ENCODE measurements at regions not wholly inside any gene's neighbourhood (a gene's known extent, or its start where the extent isn't known, plus 50 kb on each side); places are given as distances from the start of the nearest gene placed in this dataset.

- no peak for DNase-seq (ENCODE audit: low spot score in 2 of 2)
- intact Hi-C loops (cut with DNase I; ENCODE audit: low total_unique reads): no loop called here
- no peak overlapping the region for H3K4me3 ChIP-seq (ENCODE audit: low read depth, poor library complexity, severe bottlenecking)
- TF ChIP-seq, protein P1, sequence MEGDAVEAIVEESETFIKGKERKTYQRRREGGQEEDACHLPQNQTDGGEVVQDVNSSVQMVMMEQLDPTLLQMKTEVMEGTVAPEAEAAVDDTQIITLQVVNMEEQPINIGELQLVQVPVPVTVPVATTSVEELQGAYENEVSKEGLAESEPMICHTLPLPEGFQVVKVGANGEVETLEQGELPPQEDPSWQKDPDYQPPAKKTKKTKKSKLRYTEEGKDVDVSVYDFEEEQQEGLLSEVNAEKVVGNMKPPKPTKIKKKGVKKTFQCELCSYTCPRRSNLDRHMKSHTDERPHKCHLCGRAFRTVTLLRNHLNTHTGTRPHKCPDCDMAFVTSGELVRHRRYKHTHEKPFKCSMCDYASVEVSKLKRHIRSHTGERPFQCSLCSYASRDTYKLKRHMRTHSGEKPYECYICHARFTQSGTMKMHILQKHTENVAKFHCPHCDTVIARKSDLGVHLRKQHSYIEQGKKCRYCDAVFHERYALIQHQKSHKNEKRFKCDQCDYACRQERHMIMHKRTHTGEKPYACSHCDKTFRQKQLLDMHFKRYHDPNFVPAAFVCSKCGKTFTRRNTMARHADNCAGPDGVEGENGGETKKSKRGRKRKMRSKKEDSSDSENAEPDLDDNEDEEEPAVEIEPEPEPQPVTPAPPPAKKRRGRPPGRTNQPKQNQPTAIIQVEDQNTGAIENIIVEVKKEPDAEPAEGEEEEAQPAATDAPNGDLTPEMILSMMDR (IDR thresholded peaks at IDR 0.05): no peak
- no peak for TF ChIP-seq POLR2A (IDR thresholded peaks at IDR 0.05)
- 82 to 86% methylated on average over 4 of the region's 4 CpGs for WGBS, 2 donors
Observed at GRCh38 chr16:24667244-24667764, 62.1 kb upstream of the TNRC6A start.

DNA sequence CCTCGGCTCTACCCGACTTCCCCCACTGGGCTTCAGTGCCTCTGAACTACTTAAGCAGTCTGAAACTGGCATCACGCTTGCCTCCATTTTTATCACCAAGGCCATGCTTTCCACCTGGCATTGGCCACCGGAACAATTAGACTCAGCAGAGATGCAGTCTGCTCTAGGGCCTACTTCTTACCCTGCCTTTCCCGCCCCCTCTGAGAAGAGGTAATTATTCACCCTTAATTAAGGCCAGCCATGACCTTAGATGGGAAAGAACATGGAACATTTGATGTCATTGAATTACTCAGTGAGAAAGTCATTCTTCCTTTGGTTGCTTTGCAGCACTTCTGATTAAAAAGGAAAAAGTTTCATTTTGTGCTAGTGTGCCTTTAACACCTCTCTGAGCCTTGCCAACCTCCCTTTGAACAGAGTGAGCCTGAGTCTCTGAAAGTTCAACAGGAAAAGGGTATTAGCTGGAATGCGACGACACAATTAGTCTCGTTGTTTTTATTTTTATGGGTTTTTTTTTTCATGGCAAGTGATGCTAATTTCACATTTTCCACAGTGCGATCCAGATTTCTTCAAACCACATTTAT, 60.9 kb upstream of the TNRC6A start:
- H3K4me3 ChIP-seq (ENCODE audit: low read depth, poor library complexity, severe bottlenecking): no peak overlapping the region
- WGBS, 2 donors: 41 to 42% methylated on average over 9 of the region's 9 CpGs
- TF ChIP-seq, protein P1 (IDR thresholded peaks at IDR 0.05): no peak
- TF ChIP-seq POLR2A (IDR thresholded peaks at IDR 0.05): no peak
- peak in 1 of 2 donors; percentile 18 for DNase-seq (ENCODE audit: low spot score in 2 of 2)
- intact Hi-C loops (cut with DNase I; ENCODE audit: low total_unique reads): no loop called here

- intact Hi-C loops (cut with DNase I; ENCODE audit: low total_unique reads): no loop called here
- 16 to 19% methylated on average over 22 of the region's 22 CpGs for WGBS, 2 donors
- TF ChIP-seq, protein P1 (IDR thresholded peaks at IDR 0.05): no peak
- no peak for TF ChIP-seq POLR2A (IDR thresholded peaks at IDR 0.05)
- H3K4me3 ChIP-seq (ENCODE audit: low read depth, poor library complexity, severe bottlenecking): no peak overlapping the region
- DNase-seq (ENCODE audit: low spot score in 2 of 2): peak; percentile 23 to 85
Observed at GRCh38 chr16:24670623-24671454, 58.6 kb upstream of the TNRC6A start.

DNA sequence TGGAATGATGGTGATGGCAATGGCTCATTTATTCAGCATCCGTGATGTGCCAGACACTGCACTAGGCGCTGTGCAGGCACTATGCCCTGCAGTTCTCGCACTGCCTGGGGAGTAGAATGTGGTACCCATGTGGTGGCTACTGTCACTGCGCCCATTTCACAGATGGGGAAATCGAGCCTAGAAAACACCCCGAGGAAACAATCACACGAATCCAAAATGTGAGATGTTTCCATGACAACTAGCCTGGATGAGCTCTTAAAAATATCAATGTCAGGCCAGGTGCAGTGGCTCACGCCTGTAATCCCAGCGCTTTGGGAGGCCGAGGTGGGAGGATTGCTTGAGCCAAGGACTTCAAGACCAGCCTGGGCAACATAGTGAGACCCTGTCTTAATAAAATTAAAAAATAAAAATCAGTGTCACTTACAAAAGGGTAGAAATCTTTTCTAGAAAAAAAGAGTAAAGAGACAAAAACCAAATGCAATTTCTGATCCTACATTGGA, 57.9 kb upstream of the TNRC6A start:
- intact Hi-C loops (cut with DNase I; ENCODE audit: low total_unique reads): no loop called here
- H3K4me3 ChIP-seq (ENCODE audit: low read depth, poor library complexity, severe bottlenecking): no peak overlapping the region
- TF ChIP-seq POLR2A (IDR thresholded peaks at IDR 0.05): no peak
- TF ChIP-seq, protein P1 (IDR thresholded peaks at IDR 0.05): no peak
- 71 to 75% methylated on average over 10 of the region's 10 CpGs for WGBS, 2 donors
- no peak for DNase-seq (ENCODE audit: low spot score in 2 of 2)

DNA sequence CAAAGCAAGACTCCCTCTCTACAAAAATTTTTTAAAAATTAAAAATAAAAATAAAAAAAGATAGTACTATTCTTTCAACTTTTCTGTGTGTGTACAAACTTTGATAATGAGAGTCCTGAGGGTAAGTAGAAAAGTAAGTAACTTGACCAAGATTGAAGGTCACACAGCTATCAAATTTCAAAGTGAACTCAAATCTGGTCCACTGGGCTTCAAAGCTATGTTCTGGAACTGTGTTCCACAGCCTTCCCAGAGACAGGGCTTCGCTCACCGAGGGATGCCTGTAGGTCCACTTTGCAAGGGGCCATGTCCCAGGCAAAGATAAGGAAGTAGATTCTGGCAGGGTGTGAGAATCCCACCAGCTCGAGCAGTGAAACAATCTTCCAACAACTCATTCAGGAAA, 56.3 kb upstream of the TNRC6A start:
- no peak for DNase-seq (ENCODE audit: low spot score in 2 of 2)
- TF ChIP-seq, protein P1 (IDR thresholded peaks at IDR 0.05): no peak
- TF ChIP-seq POLR2A (IDR thresholded peaks at IDR 0.05): no peak
- intact Hi-C loops (cut with DNase I; ENCODE audit: low total_unique reads): no loop called here
- H3K4me3 ChIP-seq (ENCODE audit: low read depth, poor library complexity, severe bottlenecking): no peak overlapping the region
- WGBS, 2 donors: 83 to 85% methylated on average over 3 of the region's 3 CpGs

All from lower leg skin (tissue), 4 donors.